CD14-positive monocyte (primary cell): ENCODE measurements at regions not wholly inside any gene's neighbourhood (a gene's known extent, or its start where the extent isn't known, plus 50 kb on each side); places are given as distances from the start of the nearest gene placed in this dataset.

Experiments
- DNase-seq, 3 donors: peaks; one replicate each; pipeline ENCODE4 v3.0.0-alpha.2; 2011 to 2022
- H2AFZ ChIP-seq: 2 replicates; pipeline ENCODE4 v1.6.0; 2012; ENCODE audit warnings: mild to moderate bottlenecking, low read depth, low read length, inconsistent platforms; ENCODE audit not compliant: insufficient read depth, poor library complexity, severe bottlenecking
- H3K27ac ChIP-seq, 2 donors: 1 replicate in 1 of 2; 2 replicates in 1 of 2; pipeline ENCODE4 v1.5.1; 2012 to 2013; ENCODE audit warnings: low read length in 2 of 2, control low read depth in 1 of 2, inconsistent platforms in 1 of 2, low read depth in 1 of 2, mild to moderate bottlenecking in 1 of 2
- H3K27me3 ChIP-seq, 2 donors: one replicate each; pipeline versions ENCODE4 v1.6.0 to v1.6.1; 2011 to 2013; ENCODE audit warnings: low read length in 2 of 2; ENCODE audit not compliant: control insufficient read depth in 2 of 2, insufficient read depth in 2 of 2
- H3K36me3 ChIP-seq, 2 donors: replicated peaks in 1 of 2; 1 replicate in 1 of 2; 2 replicates in 1 of 2; pipeline versions ENCODE4 v1.5.1 to v1.6.1; 2012 to 2013; ENCODE audit warnings: low read length in 2 of 2, control low read depth in 1 of 2, inconsistent platforms in 1 of 2, mild to moderate bottlenecking in 1 of 2; ENCODE audit not compliant: insufficient read depth in 2 of 2, control insufficient read depth in 1 of 2
- H3K4me1 ChIP-seq, 2 donors: 1 replicate in 1 of 2; 2 replicates in 1 of 2; pipeline versions ENCODE4 v1.5.1 to v1.6.1; 2012 to 2013; ENCODE audit warnings: low read length in 2 of 2, control low read depth in 1 of 2, inconsistent platforms in 1 of 2, mild to moderate bottlenecking in 1 of 2, moderate library complexity in 1 of 2; ENCODE audit not compliant: insufficient read depth in 2 of 2, control insufficient read depth in 1 of 2
- H3K4me2 ChIP-seq: replicated peaks from 2 replicates; pipeline ENCODE3; 2012; ENCODE audit warnings: low read length, moderate library complexity, mild to moderate bottlenecking; ENCODE audit not compliant: poor library complexity, severe bottlenecking; ENCODE audit errors: extremely low read depth
- H3K4me3 ChIP-seq, 3 experiments: fragments of 200-600 bp in 1 of 3; sonication (generic) in 1 of 3; replicated peaks in 1 of 3; 1 replicate in 2 of 3; 2 replicates in 1 of 3; pipeline ENCODE4 v1.5.1; 2011 to 2013; ENCODE audit warnings: low read length in 3 of 3, mild to moderate bottlenecking in 3 of 3, control low read depth in 2 of 3, low read depth in 2 of 3, inconsistent platforms in 1 of 3, moderate library complexity in 1 of 3
- H3K79me2 ChIP-seq: 2 replicates; pipeline ENCODE4 v1.6.0; 2012; ENCODE audit warnings: mild to moderate bottlenecking, control low read depth, inconsistent platforms, low read length, moderate library complexity; ENCODE audit not compliant: insufficient read depth
- H3K9ac ChIP-seq: 2 replicates; pipeline ENCODE4 v1.6.0; 2017; ENCODE audit warnings: low read length, mild to moderate bottlenecking; ENCODE audit not compliant: insufficient read depth, poor library complexity, severe bottlenecking
- H3K9me3 ChIP-seq, 2 donors: replicated peaks in 1 of 2; 1 replicate in 1 of 2; 2 replicates in 1 of 2; pipeline versions ENCODE4 v1.5.1 to v1.6.1; 2012 to 2013; ENCODE audit warnings: low read length in 2 of 2, control low read depth in 1 of 2; ENCODE audit not compliant: control insufficient read depth in 1 of 2, insufficient read depth in 1 of 2
- H4K20me1 ChIP-seq: 2 replicates; pipeline ENCODE4 v1.6.0; 2012; ENCODE audit warnings: mild to moderate bottlenecking, low read length, control low read depth, moderate library complexity; ENCODE audit not compliant: insufficient read depth
- H3K27ac Mint-ChIP-seq, 7 donors: one replicate each; pipeline ENCODE4 v1.8.0; 2020; ENCODE audit warnings: mild to moderate bottlenecking in 7 of 7, mixed read lengths in 7 of 7, moderate library complexity in 6 of 7, inconsistent platforms in 2 of 7
- H3K27me3 Mint-ChIP-seq, 3 donors: one replicate each; pipeline ENCODE4 v1.8.0; 2021 to 2022; ENCODE audit warnings: low read depth in 3 of 3, mild to moderate bottlenecking in 3 of 3, mixed read lengths in 3 of 3, moderate library complexity in 3 of 3, inconsistent platforms in 1 of 3
- H3K36me3 Mint-ChIP-seq, 2 donors: one replicate each; pipeline ENCODE4 v1.8.0; 2020; ENCODE audit warnings: mixed read lengths in 2 of 2, inconsistent platforms in 1 of 2, mild to moderate bottlenecking in 1 of 2
- H3K4me1 Mint-ChIP-seq: one replicate; pipeline ENCODE4 v1.8.0; 2020; ENCODE audit warnings: mild to moderate bottlenecking, mixed read lengths
- H3K4me3 Mint-ChIP-seq, 2 donors: one replicate each; pipeline ENCODE4 v1.8.0; 2020; ENCODE audit warnings: mild to moderate bottlenecking in 2 of 2, mixed read lengths in 2 of 2, moderate library complexity in 1 of 2
- H3K9me3 Mint-ChIP-seq, 7 donors: one replicate each; pipeline ENCODE4 v1.8.0; 2020 to 2022; ENCODE audit warnings: mixed read lengths in 7 of 7, mild to moderate bottlenecking in 6 of 7, moderate library complexity in 6 of 7, inconsistent platforms in 2 of 7
- CTCF ChIP-seq: fragments of 200-600 bp; IDR thresholded peaks from one replicate; pipeline ENCODE4 v1.8.0; 2022; ENCODE audit warnings: antibody characterized with exemption, mild to moderate bottlenecking
- WGBS: methylation state at CpG from one replicate; pipeline ENCODE4 v1.1.5; 2013; ENCODE audit warnings: missing lambda C conversion rate; ENCODE audit not compliant: insufficient coverage; 5-methylcytosine and 5-hydroxymethylcytosine counted together
- intact Hi-C, 2 donors: fragments of 100-400 bp; cut with micrococcal nuclease; formaldehyde crosslinking; loops; one replicate each; pipeline versions ENCODE4 v1.15.0 to v1.15.1; 2023

- no peaks in the 10 kb centered on the region for H4K20me1 ChIP-seq
- Mint-ChIP-seq H3K4me1 (no peaks in the 10 kb centered on the region), H3K27me3 (no peaks in the 10 kb centered on the region), H3K36me3 (no peaks in the 10 kb centered on the region), H3K27ac (no peak overlapping the region), H3K9me3 (peaks cover 0 to 10% (median 2%) of the 10 kb centered on the region in 7 donors), H3K4me3 (no peak overlapping the region)
- no peak overlapping the region for H3K4me3 ChIP-seq
- peaks cover 0 to 3% of the 10 kb centered on the region in 2 donors for H3K9me3 ChIP-seq
- H3K9ac ChIP-seq = no peak overlapping the region
- H2AFZ ChIP-seq = no peak overlapping the region
- H3K36me3 ChIP-seq = no peaks in the 10 kb centered on the region
- no peaks in the 10 kb centered on the region for H3K4me1 ChIP-seq
- H3K79me2 ChIP-seq = no peaks in the 10 kb centered on the region
- intact Hi-C loops = no loop called here
- no peak for DNase-seq
- H3K27ac ChIP-seq = no peak overlapping the region
- no peak overlapping the region for H3K4me2 ChIP-seq
- no CpG with 5 or more reads among the region's 1 CpG for WGBS
- TF ChIP-seq CTCF = no peak
- no peaks in the 10 kb centered on the region for H3K27me3 ChIP-seq
These were observed 1049.1 kb upstream of the GOT2 start for GRCh38 chr16:59783191-59783590.

GRCh38 chr16:59773330-59773729 is 1039.2 kb upstream of the GOT2 start:
- H2AFZ ChIP-seq = no peak overlapping the region
- no peak for TF ChIP-seq CTCF
- Mint-ChIP-seq H3K4me1 (no peaks in the 10 kb centered on the region), H3K27me3 (no peaks in the 10 kb centered on the region), H3K27ac (no peak overlapping the region), H3K4me3 (no peak overlapping the region), H3K36me3 (no peaks in the 10 kb centered on the region), H3K9me3 (peaks cover 0 to 7% (median 3%) of the 10 kb centered on the region in 7 donors)
- no peak for DNase-seq
- H3K36me3 ChIP-seq = no peaks in the 10 kb centered on the region
- intact Hi-C loops = no loop called here
- no peaks in the 10 kb centered on the region for H3K79me2 ChIP-seq
- no peak overlapping the region for H3K4me3 ChIP-seq
- H3K9me3 ChIP-seq = no peaks in the 10 kb centered on the region
- no peak overlapping the region for H3K27ac ChIP-seq
- no peaks in the 10 kb centered on the region for H3K27me3 ChIP-seq
- H3K4me2 ChIP-seq = no peak overlapping the region
- no peaks in the 10 kb centered on the region for H3K4me1 ChIP-seq
- H3K9ac ChIP-seq = no peak overlapping the region
- no peaks in the 10 kb centered on the region for H4K20me1 ChIP-seq
